ENCODE measurements at regions not wholly inside any gene's neighbourhood (a gene's known extent, or its start where the extent isn't known, plus 50 kb on each side); places are given as distances from the start of the nearest gene placed in this dataset.
"Not testable (repeated sequence)": the region's sequence is repeated elsewhere in the genome, so short reads cannot be mapped to it uniquely, and the experiment has no call there.

DNA sequence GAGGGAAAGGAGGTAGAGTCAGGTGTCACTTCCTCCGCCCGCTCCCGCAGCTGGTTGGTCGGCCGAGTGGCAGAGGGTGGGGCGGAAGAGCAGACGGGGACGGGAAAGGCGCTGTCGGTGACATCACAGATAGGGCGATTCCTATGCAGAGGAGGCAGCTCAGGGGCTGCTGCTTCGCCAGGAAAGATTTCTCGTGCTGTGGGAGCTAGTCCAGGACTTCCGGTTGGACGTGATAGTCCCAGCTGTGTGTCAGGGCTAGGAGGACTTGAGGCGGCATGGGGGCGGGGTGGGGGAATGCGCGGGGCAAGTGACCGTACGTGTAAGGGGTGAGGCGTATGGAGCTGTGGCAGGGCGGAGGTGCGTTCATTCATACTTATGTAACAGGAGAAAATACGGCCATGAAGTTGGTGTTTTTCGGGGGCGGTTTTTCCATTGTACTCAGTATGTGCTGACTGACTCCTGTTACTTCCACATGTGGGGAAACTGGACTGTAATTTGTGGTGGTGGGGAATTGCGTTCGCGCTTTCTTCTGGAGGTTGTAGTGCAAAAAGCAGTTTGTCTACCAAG lies 60.1 kb upstream of the NBPF8 start (continued):
- TF ChIP-seq CAMTA2 (CRISPR knock-in tag; conservative IDR thresholded peaks at IDR 0.05) (0 out of 2 replicates have a peak, but pooled peaks have one; percentile 76), MTA3 (IDR thresholded peaks at IDR 0.05; ENCODE audit: borderline replicate concordance) (0 out of 2 replicates have a peak, but pooled peaks have one; percentile 33), CBX1 (IDR thresholded peaks at IDR 0.05; ENCODE audit: low read depth) (peak; percentile 97), SMAD3 (CRISPR knock-in tag; conservative IDR thresholded peaks at IDR 0.05) (peak; percentile 80; the same call in 1 of the 2 replicates), THAP7 (CRISPR knock-in tag; IDR thresholded peaks at IDR 0.05) (peak; percentile 59; the same call in 1 of the 2 replicates), ZNF444 (CRISPR knock-in tag; IDR thresholded peaks at IDR 0.05) (0 out of 2 replicates have a peak, but pooled peaks have one; percentile 52), KLF10 (CRISPR knock-in tag; IDR thresholded peaks at IDR 0.05) (peak; percentile 87), HCFC1 (IDR thresholded peaks at IDR 0.05; ENCODE audit: low read depth, low read length) (peak; percentile 28; the same call in 1 of the 2 replicates), HMG20B (CRISPR knock-in tag; IDR thresholded peaks at IDR 0.05) (peak; percentile 87; the same call in 1 of the 2 replicates), ZBED1 (IDR thresholded peaks at IDR 0.05) (peak; percentile 97), RFX7 (CRISPR knock-in tag; IDR thresholded peaks at IDR 0.05) (peak; percentile 91), TOE1 (IDR thresholded peaks at IDR 0.05; ENCODE audit: borderline replicate concordance) (0 out of 2 replicates have a peak, but pooled peaks have one; percentile 24), CXXC5 (CRISPR knock-in tag; IDR thresholded peaks at IDR 0.05) (peak; percentile 68), FOXK2 (conservative IDR thresholded peaks at IDR 0.05 in 1 of 2, IDR thresholded peaks at IDR 0.05 in 1 of 2; ENCODE audit: low read depth in 2 of 2) (peak; percentile 40 to 56; a peak in 1 of 4 replicates), ZNF551 (CRISPR knock-in tag; IDR thresholded peaks at IDR 0.05) (peak; percentile 91), NR2C1 (tag; IDR thresholded peaks at IDR 0.05) (peak; percentile 37; the same call in 1 of the 2 replicates), EP400 (IDR thresholded peaks at IDR 0.05) (peak; percentile 27; the same call in 1 of the 2 replicates)
- TF ChIP-seq, protein P1, sequence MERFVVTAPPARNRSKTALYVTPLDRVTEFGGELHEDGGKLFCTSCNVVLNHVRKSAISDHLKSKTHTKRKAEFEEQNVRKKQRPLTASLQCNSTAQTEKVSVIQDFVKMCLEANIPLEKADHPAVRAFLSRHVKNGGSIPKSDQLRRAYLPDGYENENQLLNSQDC (CRISPR knock-in tag; IDR thresholded peaks at IDR 0.05), result peak; percentile 98
- TF ChIP-seq TOE1 (CRISPR knock-in tag; IDR thresholded peaks at IDR 0.05; ENCODE audit: borderline replicate concordance, low read depth); NR2C1 (IDR thresholded peaks at IDR 0.05): not testable (repeated sequence)
- TF ChIP-seq, protein P2, sequence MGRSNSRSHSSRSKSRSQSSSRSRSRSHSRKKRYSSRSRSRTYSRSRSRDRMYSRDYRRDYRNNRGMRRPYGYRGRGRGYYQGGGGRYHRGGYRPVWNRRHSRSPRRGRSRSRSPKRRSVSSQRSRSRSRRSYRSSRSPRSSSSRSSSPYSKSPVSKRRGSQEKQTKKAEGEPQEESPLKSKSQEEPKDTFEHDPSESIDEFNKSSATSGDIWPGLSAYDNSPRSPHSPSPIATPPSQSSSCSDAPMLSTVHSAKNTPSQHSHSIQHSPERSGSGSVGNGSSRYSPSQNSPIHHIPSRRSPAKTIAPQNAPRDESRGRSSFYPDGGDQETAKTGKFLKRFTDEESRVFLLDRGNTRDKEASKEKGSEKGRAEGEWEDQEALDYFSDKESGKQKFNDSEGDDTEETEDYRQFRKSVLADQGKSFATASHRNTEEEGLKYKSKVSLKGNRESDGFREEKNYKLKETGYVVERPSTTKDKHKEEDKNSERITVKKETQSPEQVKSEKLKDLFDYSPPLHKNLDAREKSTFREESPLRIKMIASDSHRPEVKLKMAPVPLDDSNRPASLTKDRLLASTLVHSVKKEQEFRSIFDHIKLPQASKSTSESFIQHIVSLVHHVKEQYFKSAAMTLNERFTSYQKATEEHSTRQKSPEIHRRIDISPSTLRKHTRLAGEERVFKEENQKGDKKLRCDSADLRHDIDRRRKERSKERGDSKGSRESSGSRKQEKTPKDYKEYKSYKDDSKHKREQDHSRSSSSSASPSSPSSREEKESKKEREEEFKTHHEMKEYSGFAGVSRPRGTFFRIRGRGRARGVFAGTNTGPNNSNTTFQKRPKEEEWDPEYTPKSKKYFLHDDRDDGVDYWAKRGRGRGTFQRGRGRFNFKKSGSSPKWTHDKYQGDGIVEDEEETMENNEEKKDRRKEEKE (IDR thresholded peaks at IDR 0.05; ENCODE audit: borderline replicate concordance in 1 of 2, control insufficient read depth in 1 of 2, low read depth in 2 of 2, low read length in 1 of 2), result peak in 1 of 2 experiments; percentile 94; a peak in 2 of 4 replicates

Data from K562 (cell line).